CD4-positive, alpha-beta T cell (primary cell): ENCODE measurements at regions not wholly inside any gene's neighbourhood (a gene's known extent, or its start where the extent isn't known, plus 50 kb on each side); places are given as distances from the start of the nearest gene placed in this dataset.

ENCODE experiments used
- ATAC-seq: fragments of 200-7000 bp; cut with Tn5 transposase; one replicate; pipeline ENCODE4 v1.10.0; 2022; ENCODE audit warnings: mild to moderate bottlenecking; ENCODE audit not compliant: poor library complexity
- CTCF ChIA-PET: fragments of 350-600 bp; sonication (Branson Sonifier 250); formaldehyde crosslinking; loops from one replicate; lab custom pipeline; 2021; ENCODE audit warnings: antibody characterized with exemption, inconsistent platforms; lab: Charles Lee
- POLR2A ChIA-PET: fragments of 350-600 bp; sonication (Branson Sonifier 250); formaldehyde crosslinking; loops from one replicate; lab custom pipeline; 2021; ENCODE audit warnings: antibody characterized with exemption, inconsistent platforms; lab: Charles Lee
- DNase-seq, 14 experiments: peaks; one replicate each; pipeline ENCODE4 v3.0.0-alpha.2; 2013 to 2020; ENCODE audit warnings: mixed read lengths in 2 of 14
- H3K27ac ChIP-seq, 2 donors: one replicate each; pipeline versions ENCODE4 v1.5.1 to v1.7.0; 2013; ENCODE audit warnings: low read length in 2 of 2, low read depth in 1 of 2, mild to moderate bottlenecking in 1 of 2
- H3K27me3 ChIP-seq, 2 experiments: 1 replicate in 1 of 2; 2 replicates in 1 of 2; pipeline versions ENCODE4 v1.6.1 to v1.7.0; 2013; ENCODE audit warnings: low read length in 2 of 2, control low read depth in 1 of 2, mild to moderate bottlenecking in 1 of 2, moderate library complexity in 1 of 2; ENCODE audit not compliant: insufficient read depth in 2 of 2, control insufficient read depth in 1 of 2
- H3K36me3 ChIP-seq: one replicate; pipeline ENCODE4 v1.6.1; 2013; ENCODE audit warnings: low read length, control low read depth; ENCODE audit not compliant: insufficient read depth
- H3K4me1 ChIP-seq: one replicate; pipeline ENCODE4 v1.6.1; 2013; ENCODE audit warnings: low read length, control low read depth; ENCODE audit not compliant: insufficient read depth
- H3K4me3 ChIP-seq: one replicate; pipeline ENCODE4 v1.5.1; 2013; ENCODE audit warnings: mild to moderate bottlenecking, low read length, moderate library complexity
- H3K9me3 ChIP-seq, 2 experiments: 1 replicate in 1 of 2; 2 replicates in 1 of 2; pipeline versions ENCODE4 v1.6.1 to v1.7.0; 2013; ENCODE audit warnings: low read length in 2 of 2, mild to moderate bottlenecking in 2 of 2, control low read depth in 1 of 2, moderate library complexity in 1 of 2; ENCODE audit not compliant: control insufficient read depth in 1 of 2, insufficient read depth in 1 of 2
- H3K27ac Mint-ChIP-seq: one replicate; pipeline ENCODE4 v1.8.0; 2020; ENCODE audit warnings: mixed read lengths
- H3K27me3 Mint-ChIP-seq: one replicate; pipeline ENCODE4 v1.8.0; 2021; ENCODE audit warnings: mixed read lengths
- H3K36me3 Mint-ChIP-seq: one replicate; pipeline ENCODE4 v1.8.0; 2021; ENCODE audit warnings: low read depth, mixed read lengths
- H3K4me1 Mint-ChIP-seq: one replicate; pipeline ENCODE4 v1.8.0; 2021; ENCODE audit warnings: low read depth, mixed read lengths
- H3K4me3 Mint-ChIP-seq: one replicate; pipeline ENCODE4 v1.8.0; 2020; ENCODE audit warnings: mild to moderate bottlenecking, mixed read lengths
- H3K9me3 Mint-ChIP-seq: one replicate; pipeline ENCODE4 v1.8.0; 2020; ENCODE audit warnings: mixed read lengths
- CTCF ChIP-seq: fragments of 200-600 bp; IDR thresholded peaks from one replicate; pipeline ENCODE4 v1.8.0; 2022; ENCODE audit warnings: antibody characterized with exemption, mild to moderate bottlenecking
- intact Hi-C, 2 experiments: fragments of 100-400 bp; cut with DNase I in 1 of 2; cut with micrococcal nuclease in 1 of 2; formaldehyde crosslinking; loops; one replicate each; pipeline versions ENCODE4 v1.15.1 to v1.9.0; 2023 to 2025; cut with DNase I, micrococcal nuclease

- Histone ChIP-seq H3K9me3 (peaks cover 0 to 7% of the 10 kb centered on the region in 2 experiments), H3K36me3 (no peaks in the 10 kb centered on the region), H3K27ac (no peak overlapping the region), H3K27me3 (no peaks in the 10 kb centered on the region), H3K4me3 (no peak overlapping the region), H3K4me1 (no peaks in the 10 kb centered on the region)
- DNase-seq (no peak), ATAC-seq (no peak)
- intact Hi-C loops, result no loop called here
- Mint-ChIP-seq H3K27me3 (no peaks in the 10 kb centered on the region), H3K4me1 (no peaks in the 10 kb centered on the region), H3K9me3 (peaks cover 11% of the 10 kb centered on the region), H3K36me3 (no peaks in the 10 kb centered on the region), H3K4me3 (no peak overlapping the region), H3K27ac (no peak overlapping the region)
- TF ChIP-seq CTCF, result no peak
- ChIA-PET POLR2A (no interaction called here), CTCF (no interaction called here)
Observed at GRCh38 chr2:51995293-51995692, 963.4 kb upstream of the NRXN1 start.

- intact Hi-C loops, result no loop called here
- TF ChIP-seq CTCF, result no peak
- Mint-ChIP-seq H3K4me3 (no peak overlapping the region), H3K4me1 (no peaks in the 10 kb centered on the region), H3K36me3 (no peaks in the 10 kb centered on the region), H3K27me3 (no peaks in the 10 kb centered on the region), H3K27ac (no peak overlapping the region), H3K9me3 (peaks cover 8% of the 10 kb centered on the region)
- CTCF ChIA-PET, result no interaction called here
- Histone ChIP-seq H3K4me1 (no peaks in the 10 kb centered on the region), H3K4me3 (no peak overlapping the region), H3K27me3 (no peaks in the 10 kb centered on the region), H3K9me3 (peaks cover 0 to 7% of the 10 kb centered on the region in 2 experiments), H3K27ac (no peak overlapping the region), H3K36me3 (no peaks in the 10 kb centered on the region)
- no peak for DNase-seq
- ATAC-seq, result no peak
- POLR2A ChIA-PET, result no interaction called here
Observed at GRCh38 chr2:51994123-51994763, 962.3 kb upstream of the NRXN1 start.

GRCh38 chr2:51990684-51991083, 958.8 kb upstream of the NRXN1 start:
- Mint-ChIP-seq H3K36me3 (no peaks in the 10 kb centered on the region), H3K27me3 (no peaks in the 10 kb centered on the region), H3K4me1 (no peaks in the 10 kb centered on the region), H3K27ac (no peak overlapping the region), H3K9me3 (peaks cover 3% of the 10 kb centered on the region), H3K4me3 (no peak overlapping the region)
- no peaks in the 10 kb centered on the region for H3K36me3 ChIP-seq
- no peak for TF ChIP-seq CTCF
- peaks cover 0 to 4% of the 10 kb centered on the region in 2 experiments for H3K9me3 ChIP-seq
- no peak for DNase-seq
- POLR2A ChIA-PET, result no interaction called here
- CTCF ChIA-PET, result no interaction called here
- H3K27me3 ChIP-seq, result no peaks in the 10 kb centered on the region
- H3K4me3 ChIP-seq, result no peak overlapping the region
- intact Hi-C loops, result no loop called here
- no peak overlapping the region for H3K27ac ChIP-seq
- H3K4me1 ChIP-seq, result no peaks in the 10 kb centered on the region
- ATAC-seq, result no peak
